ENCODE measurements at regions not wholly inside any gene's neighbourhood (a gene's known extent, or its start where the extent isn't known, plus 50 kb on each side); places are given as distances from the start of the nearest gene placed in this dataset.

DNA sequence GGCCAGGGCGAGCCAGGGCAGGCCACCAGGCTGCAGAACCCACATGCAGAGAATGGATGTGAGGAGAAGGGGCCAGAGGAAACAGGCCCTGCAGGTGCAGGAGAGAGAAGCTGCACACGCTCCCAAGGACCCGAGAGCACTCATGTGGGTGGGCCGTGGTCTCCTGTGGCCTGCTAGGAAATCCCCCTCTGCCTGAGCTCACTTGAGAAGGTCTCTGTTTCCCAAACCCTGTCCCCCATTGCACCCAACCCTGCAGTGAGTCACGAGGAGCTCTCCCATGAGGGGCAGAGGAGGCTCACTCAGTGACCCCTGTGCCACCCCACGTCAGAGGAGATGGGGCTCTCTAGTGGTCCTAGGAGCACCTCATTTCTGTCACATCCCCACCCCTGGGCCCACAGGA lies 111.1 kb downstream of the KLF13 start (continued):
- TF ChIP-seq, protein P1, sequence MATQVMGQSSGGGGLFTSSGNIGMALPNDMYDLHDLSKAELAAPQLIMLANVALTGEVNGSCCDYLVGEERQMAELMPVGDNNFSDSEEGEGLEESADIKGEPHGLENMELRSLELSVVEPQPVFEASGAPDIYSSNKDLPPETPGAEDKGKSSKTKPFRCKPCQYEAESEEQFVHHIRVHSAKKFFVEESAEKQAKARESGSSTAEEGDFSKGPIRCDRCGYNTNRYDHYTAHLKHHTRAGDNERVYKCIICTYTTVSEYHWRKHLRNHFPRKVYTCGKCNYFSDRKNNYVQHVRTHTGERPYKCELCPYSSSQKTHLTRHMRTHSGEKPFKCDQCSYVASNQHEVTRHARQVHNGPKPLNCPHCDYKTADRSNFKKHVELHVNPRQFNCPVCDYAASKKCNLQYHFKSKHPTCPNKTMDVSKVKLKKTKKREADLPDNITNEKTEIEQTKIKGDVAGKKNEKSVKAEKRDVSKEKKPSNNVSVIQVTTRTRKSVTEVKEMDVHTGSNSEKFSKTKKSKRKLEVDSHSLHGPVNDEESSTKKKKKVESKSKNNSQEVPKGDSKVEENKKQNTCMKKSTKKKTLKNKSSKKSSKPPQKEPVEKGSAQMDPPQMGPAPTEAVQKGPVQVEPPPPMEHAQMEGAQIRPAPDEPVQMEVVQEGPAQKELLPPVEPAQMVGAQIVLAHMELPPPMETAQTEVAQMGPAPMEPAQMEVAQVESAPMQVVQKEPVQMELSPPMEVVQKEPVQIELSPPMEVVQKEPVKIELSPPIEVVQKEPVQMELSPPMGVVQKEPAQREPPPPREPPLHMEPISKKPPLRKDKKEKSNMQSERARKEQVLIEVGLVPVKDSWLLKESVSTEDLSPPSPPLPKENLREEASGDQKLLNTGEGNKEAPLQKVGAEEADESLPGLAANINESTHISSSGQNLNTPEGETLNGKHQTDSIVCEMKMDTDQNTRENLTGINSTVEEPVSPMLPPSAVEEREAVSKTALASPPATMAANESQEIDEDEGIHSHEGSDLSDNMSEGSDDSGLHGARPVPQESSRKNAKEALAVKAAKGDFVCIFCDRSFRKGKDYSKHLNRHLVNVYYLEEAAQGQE (IDR thresholded peaks at IDR 0.05; ENCODE audit: low read depth, low read length): no peak
- no peak for TF ChIP-seq ATF7 (IDR thresholded peaks at IDR 0.05; ENCODE audit: low read depth)
- TF ChIP-seq, protein P2, sequence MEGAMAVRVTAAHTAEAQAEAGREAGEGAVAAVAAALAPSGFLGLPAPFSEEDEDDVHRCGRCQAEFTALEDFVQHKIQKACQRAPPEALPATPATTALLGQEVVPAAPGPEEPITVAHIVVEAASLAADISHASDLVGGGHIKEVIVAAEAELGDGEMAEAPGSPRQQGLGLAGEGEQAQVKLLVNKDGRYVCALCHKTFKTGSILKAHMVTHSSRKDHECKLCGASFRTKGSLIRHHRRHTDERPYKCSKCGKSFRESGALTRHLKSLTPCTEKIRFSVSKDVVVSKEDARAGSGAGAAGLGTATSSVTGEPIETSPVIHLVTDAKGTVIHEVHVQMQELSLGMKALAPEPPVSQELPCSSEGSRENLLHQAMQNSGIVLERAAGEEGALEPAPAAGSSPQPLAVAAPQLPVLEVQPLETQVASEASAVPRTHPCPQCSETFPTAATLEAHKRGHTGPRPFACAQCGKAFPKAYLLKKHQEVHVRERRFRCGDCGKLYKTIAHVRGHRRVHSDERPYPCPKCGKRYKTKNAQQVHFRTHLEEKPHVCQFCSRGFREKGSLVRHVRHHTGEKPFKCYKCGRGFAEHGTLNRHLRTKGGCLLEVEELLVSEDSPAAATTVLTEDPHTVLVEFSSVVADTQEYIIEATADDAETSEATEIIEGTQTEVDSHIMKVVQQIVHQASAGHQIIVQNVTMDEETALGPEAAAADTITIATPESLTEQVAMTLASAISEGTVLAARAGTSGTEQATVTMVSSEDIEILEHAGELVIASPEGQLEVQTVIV (IDR thresholded peaks at IDR 0.05; ENCODE audit: borderline replicate concordance, partially characterized antibody): no peak
- TF ChIP-seq CBX5 (IDR thresholded peaks at IDR 0.05; ENCODE audit: low read depth): no peak
- TF ChIP-seq ZZZ3 (IDR thresholded peaks at IDR 0.05; ENCODE audit: control insufficient read depth, insufficient read length, low read depth): no peak
- no peak for TF ChIP-seq ZNF622 (IDR thresholded peaks at IDR 0.05)
- TF ChIP-seq, protein P3, sequence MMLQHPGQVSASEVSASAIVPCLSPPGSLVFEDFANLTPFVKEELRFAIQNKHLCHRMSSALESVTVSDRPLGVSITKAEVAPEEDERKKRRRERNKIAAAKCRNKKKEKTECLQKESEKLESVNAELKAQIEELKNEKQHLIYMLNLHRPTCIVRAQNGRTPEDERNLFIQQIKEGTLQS (IDR thresholded peaks at IDR 0.05; ENCODE audit: borderline replicate concordance, extremely low read depth, low read depth, low read length): no peak
- TF ChIP-seq CHD4 (IDR thresholded peaks at IDR 0.05): no peak
- TF ChIP-seq, protein P4, sequence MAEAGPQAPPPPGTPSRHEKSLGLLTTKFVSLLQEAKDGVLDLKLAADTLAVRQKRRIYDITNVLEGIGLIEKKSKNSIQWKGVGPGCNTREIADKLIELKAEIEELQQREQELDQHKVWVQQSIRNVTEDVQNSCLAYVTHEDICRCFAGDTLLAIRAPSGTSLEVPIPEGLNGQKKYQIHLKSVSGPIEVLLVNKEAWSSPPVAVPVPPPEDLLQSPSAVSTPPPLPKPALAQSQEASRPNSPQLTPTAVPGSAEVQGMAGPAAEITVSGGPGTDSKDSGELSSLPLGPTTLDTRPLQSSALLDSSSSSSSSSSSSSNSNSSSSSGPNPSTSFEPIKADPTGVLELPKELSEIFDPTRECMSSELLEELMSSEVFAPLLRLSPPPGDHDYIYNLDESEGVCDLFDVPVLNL (IDR thresholded peaks at IDR 0.05; ENCODE audit: low read depth, low read length): no peak
- 0 out of 2 replicates have a peak, but pooled peaks have one; percentile 30 for TF ChIP-seq POLR2A (IDR thresholded peaks at IDR 0.05; ENCODE audit: low read depth, low read length)
- TF ChIP-seq, protein P5, sequence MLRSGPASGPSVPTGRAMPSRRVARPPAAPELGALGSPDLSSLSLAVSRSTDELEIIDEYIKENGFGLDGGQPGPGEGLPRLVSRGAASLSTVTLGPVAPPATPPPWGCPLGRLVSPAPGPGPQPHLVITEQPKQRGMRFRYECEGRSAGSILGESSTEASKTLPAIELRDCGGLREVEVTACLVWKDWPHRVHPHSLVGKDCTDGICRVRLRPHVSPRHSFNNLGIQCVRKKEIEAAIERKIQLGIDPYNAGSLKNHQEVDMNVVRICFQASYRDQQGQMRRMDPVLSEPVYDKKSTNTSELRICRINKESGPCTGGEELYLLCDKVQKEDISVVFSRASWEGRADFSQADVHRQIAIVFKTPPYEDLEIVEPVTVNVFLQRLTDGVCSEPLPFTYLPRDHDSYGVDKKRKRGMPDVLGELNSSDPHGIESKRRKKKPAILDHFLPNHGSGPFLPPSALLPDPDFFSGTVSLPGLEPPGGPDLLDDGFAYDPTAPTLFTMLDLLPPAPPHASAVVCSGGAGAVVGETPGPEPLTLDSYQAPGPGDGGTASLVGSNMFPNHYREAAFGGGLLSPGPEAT (IDR thresholded peaks at IDR 0.05; ENCODE audit: low read depth): peak; percentile 61
- TF ChIP-seq RAD51 (IDR thresholded peaks at IDR 0.05): no peak
- peak; percentile 80 for TF ChIP-seq GATAD2B (conservative IDR thresholded peaks at IDR 0.05; ENCODE audit: low read depth)
- peak; percentile 91 for TF ChIP-seq MEF2B (IDR thresholded peaks at IDR 0.05; ENCODE audit: partially characterized antibody, poor library complexity, severe bottlenecking)
- TF ChIP-seq SUPT20H (IDR thresholded peaks at IDR 0.05; ENCODE audit: borderline replicate concordance, control insufficient read depth, low read depth, low read length): no peak
- TF ChIP-seq, protein P6, sequence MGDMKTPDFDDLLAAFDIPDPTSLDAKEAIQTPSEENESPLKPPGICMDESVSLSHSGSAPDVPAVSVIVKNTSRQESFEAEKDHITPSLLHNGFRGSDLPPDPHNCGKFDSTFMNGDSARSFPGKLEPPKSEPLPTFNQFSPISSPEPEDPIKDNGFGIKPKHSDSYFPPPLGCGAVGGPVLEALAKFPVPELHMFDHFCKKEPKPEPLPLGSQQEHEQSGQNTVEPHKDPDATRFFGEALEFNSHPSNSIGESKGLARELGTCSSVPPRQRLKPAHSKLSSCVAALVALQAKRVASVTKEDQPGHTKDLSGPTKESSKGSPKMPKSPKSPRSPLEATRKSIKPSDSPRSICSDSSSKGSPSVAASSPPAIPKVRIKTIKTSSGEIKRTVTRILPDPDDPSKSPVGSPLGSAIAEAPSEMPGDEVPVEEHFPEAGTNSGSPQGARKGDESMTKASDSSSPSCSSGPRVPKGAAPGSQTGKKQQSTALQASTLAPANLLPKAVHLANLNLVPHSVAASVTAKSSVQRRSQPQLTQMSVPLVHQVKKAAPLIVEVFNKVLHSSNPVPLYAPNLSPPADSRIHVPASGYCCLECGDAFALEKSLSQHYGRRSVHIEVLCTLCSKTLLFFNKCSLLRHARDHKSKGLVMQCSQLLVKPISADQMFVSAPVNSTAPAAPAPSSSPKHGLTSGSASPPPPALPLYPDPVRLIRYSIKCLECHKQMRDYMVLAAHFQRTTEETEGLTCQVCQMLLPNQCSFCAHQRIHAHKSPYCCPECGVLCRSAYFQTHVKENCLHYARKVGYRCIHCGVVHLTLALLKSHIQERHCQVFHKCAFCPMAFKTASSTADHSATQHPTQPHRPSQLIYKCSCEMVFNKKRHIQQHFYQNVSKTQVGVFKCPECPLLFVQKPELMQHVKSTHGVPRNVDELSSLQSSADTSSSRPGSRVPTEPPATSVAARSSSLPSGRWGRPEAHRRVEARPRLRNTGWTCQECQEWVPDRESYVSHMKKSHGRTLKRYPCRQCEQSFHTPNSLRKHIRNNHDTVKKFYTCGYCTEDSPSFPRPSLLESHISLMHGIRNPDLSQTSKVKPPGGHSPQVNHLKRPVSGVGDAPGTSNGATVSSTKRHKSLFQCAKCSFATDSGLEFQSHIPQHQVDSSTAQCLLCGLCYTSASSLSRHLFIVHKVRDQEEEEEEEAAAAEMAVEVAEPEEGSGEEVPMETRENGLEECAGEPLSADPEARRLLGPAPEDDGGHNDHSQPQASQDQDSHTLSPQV (IDR thresholded peaks at IDR 0.05): no peak
- 0 out of 2 replicates have a peak, but pooled peaks have one; percentile 44 for TF ChIP-seq IRF4 (IDR thresholded peaks at IDR 0.05; ENCODE audit: low read depth, low read length)
- TF ChIP-seq HCFC1 (IDR thresholded peaks at IDR 0.05; ENCODE audit: low read length): no peak

Measured in GM12878 (cell line).